ENCODE measurements at regions not wholly inside any gene's neighbourhood (a gene's known extent, or its start where the extent isn't known, plus 50 kb on each side); places are given as distances from the start of the nearest gene placed in this dataset.

- TF ChIP-seq, protein P1, sequence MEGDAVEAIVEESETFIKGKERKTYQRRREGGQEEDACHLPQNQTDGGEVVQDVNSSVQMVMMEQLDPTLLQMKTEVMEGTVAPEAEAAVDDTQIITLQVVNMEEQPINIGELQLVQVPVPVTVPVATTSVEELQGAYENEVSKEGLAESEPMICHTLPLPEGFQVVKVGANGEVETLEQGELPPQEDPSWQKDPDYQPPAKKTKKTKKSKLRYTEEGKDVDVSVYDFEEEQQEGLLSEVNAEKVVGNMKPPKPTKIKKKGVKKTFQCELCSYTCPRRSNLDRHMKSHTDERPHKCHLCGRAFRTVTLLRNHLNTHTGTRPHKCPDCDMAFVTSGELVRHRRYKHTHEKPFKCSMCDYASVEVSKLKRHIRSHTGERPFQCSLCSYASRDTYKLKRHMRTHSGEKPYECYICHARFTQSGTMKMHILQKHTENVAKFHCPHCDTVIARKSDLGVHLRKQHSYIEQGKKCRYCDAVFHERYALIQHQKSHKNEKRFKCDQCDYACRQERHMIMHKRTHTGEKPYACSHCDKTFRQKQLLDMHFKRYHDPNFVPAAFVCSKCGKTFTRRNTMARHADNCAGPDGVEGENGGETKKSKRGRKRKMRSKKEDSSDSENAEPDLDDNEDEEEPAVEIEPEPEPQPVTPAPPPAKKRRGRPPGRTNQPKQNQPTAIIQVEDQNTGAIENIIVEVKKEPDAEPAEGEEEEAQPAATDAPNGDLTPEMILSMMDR (IDR thresholded peaks at IDR 0.05) = no peak
- no peak for TF ChIP-seq POLR2A (IDR thresholded peaks at IDR 0.05)
These were observed 221.3 kb upstream of the ITGA4 start for GRCh38 chr2:181235683-181236459.
